B cell (primary cell): ENCODE measurements at regions not wholly inside any gene's neighbourhood (a gene's known extent, or its start where the extent isn't known, plus 50 kb on each side); places are given as distances from the start of the nearest gene placed in this dataset.

Experiments used
- ATAC-seq: fragments of 200-7000 bp; cut with Tn5 transposase; one replicate; pipeline ENCODE4 v1.10.0; 2021; ENCODE audit warnings: low read depth, mild to moderate bottlenecking, moderate number of reproducible peaks, moderate library complexity
- CTCF ChIA-PET: fragments of 350-600 bp; sonication (Branson Sonifier 250); formaldehyde crosslinking; loops from one replicate; lab custom pipeline; 2021; ENCODE audit warnings: antibody characterized with exemption, inconsistent platforms; lab: Charles Lee
- POLR2A ChIA-PET: fragments of 350-600 bp; sonication (Branson Sonifier 250); formaldehyde crosslinking; loops from one replicate; lab custom pipeline; 2021; ENCODE audit warnings: antibody characterized with exemption; lab: Charles Lee
- DNase-seq: peaks from one replicate; pipeline ENCODE4 v3.0.0; 2013
- H2AFZ ChIP-seq: 2 replicates; pipeline ENCODE4 v1.6.1; 2012; ENCODE audit warnings: mild to moderate bottlenecking, low read depth, low read length; ENCODE audit not compliant: insufficient read depth, poor library complexity, severe bottlenecking
- H3K27ac ChIP-seq, 2 donors: 1 replicate in 1 of 2; 2 replicates in 1 of 2; pipeline ENCODE4 v1.5.1; 2012 to 2013; ENCODE audit warnings: low read length in 2 of 2, mild to moderate bottlenecking in 2 of 2, moderate library complexity in 1 of 2
- H3K27me3 ChIP-seq, 4 experiments: fragments of 200-600 bp in 1 of 4; sonication (generic) in 1 of 4; replicated peaks in 1 of 4; 1 replicate in 2 of 4; 2 replicates in 2 of 4; pipeline versions ENCODE4 v1.6.1 to v1.7.0; 2013 to 2016; ENCODE audit warnings: low read length in 3 of 4, mild to moderate bottlenecking in 2 of 4, mixed read lengths in 1 of 4, moderate library complexity in 1 of 4; ENCODE audit not compliant: insufficient read depth in 4 of 4, control insufficient read depth in 3 of 4; ENCODE audit errors: control extremely low read depth in 1 of 4
- H3K36me3 ChIP-seq, 2 experiments: replicated peaks in 1 of 2; 1 replicate in 1 of 2; 2 replicates in 1 of 2; pipeline versions ENCODE4 v1.6.1 to v1.7.1; 2013; ENCODE audit warnings: low read length in 1 of 2; ENCODE audit not compliant: insufficient read depth in 2 of 2, control insufficient read depth in 1 of 2; ENCODE audit errors: control extremely low read depth in 1 of 2, extremely low read depth in 1 of 2
- H3K4me1 ChIP-seq, 2 donors: fragments of 200-600 bp in 1 of 2; sonication (generic) in 1 of 2; 1 replicate in 1 of 2; 2 replicates in 1 of 2; pipeline versions ENCODE4 v1.5.1 to v1.6.1; 2013 to 2017; ENCODE audit warnings: low read length in 2 of 2; ENCODE audit not compliant: control insufficient read depth in 2 of 2, insufficient read depth in 2 of 2
- H3K4me2 ChIP-seq: replicated peaks from 2 replicates; pipeline ENCODE3; 2012; ENCODE audit warnings: mild to moderate bottlenecking, low read depth, low read length; ENCODE audit not compliant: poor library complexity, severe bottlenecking
- H3K4me3 ChIP-seq, 5 experiments: fragments of 200-600 bp in 1 of 5; sonication (generic) in 1 of 5; 1 replicate in 3 of 5; 2 replicates in 2 of 5; pipeline versions ENCODE4 v1.5.1 to v1.7.0; 2011 to 2016; ENCODE audit warnings: low read length in 4 of 5, mild to moderate bottlenecking in 4 of 5, low read depth in 2 of 5, control low read depth in 1 of 5, moderate library complexity in 1 of 5; ENCODE audit not compliant: insufficient read depth in 1 of 5; ENCODE audit errors: control extremely low read depth in 1 of 5, extremely low read depth in 1 of 5
- H3K79me2 ChIP-seq: fragments of 200-600 bp; sonication (generic); one replicate; pipeline ENCODE4 v1.6.0; 2016; ENCODE audit warnings: low read length; ENCODE audit not compliant: control insufficient read depth, insufficient read depth
- H3K9ac ChIP-seq: fragments of 200-600 bp; sonication (generic); 2 replicates; pipeline ENCODE4 v1.6.1; 2017; ENCODE audit warnings: mild to moderate bottlenecking, low read length, moderate library complexity
- H3K9me3 ChIP-seq, 3 donors: one replicate each; pipeline versions ENCODE4 v1.6.1 to v1.7.1; 2013; ENCODE audit warnings: low read length in 2 of 3; ENCODE audit not compliant: control insufficient read depth in 2 of 3, insufficient read depth in 1 of 3; ENCODE audit errors: control extremely low read depth in 1 of 3
- H4K20me1 ChIP-seq: 2 replicates; pipeline ENCODE4 v1.6.0; 2012; ENCODE audit warnings: mild to moderate bottlenecking, low read length; ENCODE audit not compliant: insufficient read depth, control insufficient read depth, poor library complexity, severe bottlenecking
- H3K27ac Mint-ChIP-seq: one replicate; pipeline ENCODE4 v1.8.0; 2021; ENCODE audit warnings: mixed read lengths
- H3K27me3 Mint-ChIP-seq: one replicate; pipeline ENCODE4 v1.8.0; 2021; ENCODE audit warnings: mixed read lengths
- H3K4me1 Mint-ChIP-seq: one replicate; pipeline ENCODE4 v1.8.0; 2021; ENCODE audit warnings: mixed read lengths
- H3K4me3 Mint-ChIP-seq: one replicate; pipeline ENCODE4 v1.8.0; 2021; ENCODE audit warnings: mixed read lengths
- H3K9me3 Mint-ChIP-seq: one replicate; pipeline ENCODE4 v1.8.0; 2022; ENCODE audit warnings: mixed read lengths; ENCODE audit not compliant: insufficient read depth
- EZH2 ChIP-seq: IDR thresholded peaks from 2 replicates; pipeline ENCODE4 v1.6.1; 2012; ENCODE audit warnings: borderline replicate concordance, low read depth, mild to moderate bottlenecking, moderate library complexity, low read length; ENCODE audit not compliant: insufficient read depth, poor library complexity, severe bottlenecking
- WGBS: methylation state at CpG from one replicate; pipeline ENCODE4 v1.1.5; 2013; ENCODE audit warnings: missing lambda C conversion rate; ENCODE audit not compliant: insufficient coverage; 5-methylcytosine and 5-hydroxymethylcytosine counted together
- intact Hi-C: fragments of 100-400 bp; cut with micrococcal nuclease; formaldehyde crosslinking; loops from one replicate; pipeline ENCODE4 v1.10.0; 2022
- TF ChIP-seq, protein P1 (sequence below): fragments of 200-600 bp; IDR thresholded peaks from one replicate; pipeline ENCODE4 v1.8.0; 2022; ENCODE audit warnings: antibody characterized with exemption, mild to moderate bottlenecking

DNA sequence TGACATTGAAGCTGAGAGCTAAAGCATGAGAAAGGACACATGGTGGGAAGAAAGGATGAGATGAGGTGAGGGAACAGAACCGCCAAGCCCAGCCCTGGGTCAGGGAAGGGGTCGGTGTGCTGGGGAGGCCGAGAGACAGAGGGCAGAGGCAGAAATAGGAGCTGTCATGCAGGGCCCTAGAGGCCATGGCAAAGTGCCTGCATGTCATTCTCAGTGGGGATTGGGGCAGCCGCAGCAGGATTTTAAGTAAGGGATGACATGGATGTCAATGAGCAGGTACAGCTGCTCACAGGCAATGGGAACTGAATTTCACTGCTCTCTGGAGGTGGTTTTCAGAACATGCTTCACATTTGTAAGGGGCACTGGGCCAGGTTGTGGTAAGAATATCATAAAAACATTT is 227.4 kb downstream of the RAB11FIP2 start:
- DNase-seq (no peak), ATAC-seq (no peak)
- Histone ChIP-seq H2AFZ (no peak overlapping the region), H3K4me3 (no peak overlapping the region), H4K20me1 (no peaks in the 10 kb centered on the region), H3K36me3 (no peaks in the 10 kb centered on the region), H3K4me1 (no peaks in the 10 kb centered on the region), H3K9me3 (peaks cover 0 to 5% (median 0%) of the 10 kb centered on the region in 3 donors), H3K4me2 (no peak overlapping the region), H3K27ac (no peak overlapping the region), H3K9ac (no peak overlapping the region), H3K79me2 (no peaks in the 10 kb centered on the region), H3K27me3 (peaks cover 0 to 5% (median 0%) of the 10 kb centered on the region in 4 experiments)
- no peak for TF ChIP-seq EZH2
- TF ChIP-seq, protein P1, sequence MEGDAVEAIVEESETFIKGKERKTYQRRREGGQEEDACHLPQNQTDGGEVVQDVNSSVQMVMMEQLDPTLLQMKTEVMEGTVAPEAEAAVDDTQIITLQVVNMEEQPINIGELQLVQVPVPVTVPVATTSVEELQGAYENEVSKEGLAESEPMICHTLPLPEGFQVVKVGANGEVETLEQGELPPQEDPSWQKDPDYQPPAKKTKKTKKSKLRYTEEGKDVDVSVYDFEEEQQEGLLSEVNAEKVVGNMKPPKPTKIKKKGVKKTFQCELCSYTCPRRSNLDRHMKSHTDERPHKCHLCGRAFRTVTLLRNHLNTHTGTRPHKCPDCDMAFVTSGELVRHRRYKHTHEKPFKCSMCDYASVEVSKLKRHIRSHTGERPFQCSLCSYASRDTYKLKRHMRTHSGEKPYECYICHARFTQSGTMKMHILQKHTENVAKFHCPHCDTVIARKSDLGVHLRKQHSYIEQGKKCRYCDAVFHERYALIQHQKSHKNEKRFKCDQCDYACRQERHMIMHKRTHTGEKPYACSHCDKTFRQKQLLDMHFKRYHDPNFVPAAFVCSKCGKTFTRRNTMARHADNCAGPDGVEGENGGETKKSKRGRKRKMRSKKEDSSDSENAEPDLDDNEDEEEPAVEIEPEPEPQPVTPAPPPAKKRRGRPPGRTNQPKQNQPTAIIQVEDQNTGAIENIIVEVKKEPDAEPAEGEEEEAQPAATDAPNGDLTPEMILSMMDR, result no peak
- Mint-ChIP-seq H3K4me1 (no peaks in the 10 kb centered on the region), H3K27ac (no peak overlapping the region), H3K27me3 (peaks cover 21% of the 10 kb centered on the region), H3K4me3 (no peak overlapping the region), H3K9me3 (peaks cover 2% of the 10 kb centered on the region)
- ChIA-PET POLR2A (no interaction called here), CTCF (no interaction called here)
- intact Hi-C loops, result no loop called here
- 82% methylated on average over 4 of the region's 4 CpGs for WGBS

- ChIA-PET CTCF (no interaction called here), POLR2A (no interaction called here)
- intact Hi-C loops, result no loop called here
Observed at GRCh38 chr10:117823980-117824379, 222.8 kb downstream of the RAB11FIP2 start.

More at GRCh38 chr10:117823980-117824379, 222.8 kb downstream of the RAB11FIP2 start:
- H3K9me3 ChIP-seq, result no peaks in the 10 kb centered on the region
- H3K4me3 ChIP-seq, result no peak overlapping the region
- ATAC-seq, result no peak
- Mint-ChIP-seq H3K4me1 (no peaks in the 10 kb centered on the region), H3K27me3 (peaks cover 21% of the 10 kb centered on the region), H3K9me3 (no peaks in the 10 kb centered on the region), H3K4me3 (no peak overlapping the region), H3K27ac (no peak overlapping the region)
- H3K4me2 ChIP-seq, result no peak overlapping the region
- no peak for DNase-seq
- TF ChIP-seq EZH2, result no peak
- TF ChIP-seq, protein P1, result no peak
- no peaks in the 10 kb centered on the region for H3K27me3 ChIP-seq
- no peak overlapping the region for H2AFZ ChIP-seq
- no peaks in the 10 kb centered on the region for H4K20me1 ChIP-seq
- WGBS, result no CpG with 5 or more reads among the region's 5 CpGs
- no peaks in the 10 kb centered on the region for H3K79me2 ChIP-seq
- no peak overlapping the region for H3K27ac ChIP-seq
- no peaks in the 10 kb centered on the region for H3K4me1 ChIP-seq
- no peak overlapping the region for H3K9ac ChIP-seq
- no peaks in the 10 kb centered on the region for H3K36me3 ChIP-seq
